GM21423 (cell line): ENCODE measurements at regions not wholly inside any gene's neighbourhood (a gene's known extent, or its start where the extent isn't known, plus 50 kb on each side); places are given as distances from the start of the nearest gene placed in this dataset.

ENCODE experiments used
- ATAC-seq: cut with Tn5 transposase; IDR thresholded peaks from one replicate; pipeline ENCODE4 v1.9.1; 2021; ENCODE audit warnings: mild to moderate bottlenecking, moderate library complexity; ENCODE audit not compliant: unreplicated experiment

DNA sequence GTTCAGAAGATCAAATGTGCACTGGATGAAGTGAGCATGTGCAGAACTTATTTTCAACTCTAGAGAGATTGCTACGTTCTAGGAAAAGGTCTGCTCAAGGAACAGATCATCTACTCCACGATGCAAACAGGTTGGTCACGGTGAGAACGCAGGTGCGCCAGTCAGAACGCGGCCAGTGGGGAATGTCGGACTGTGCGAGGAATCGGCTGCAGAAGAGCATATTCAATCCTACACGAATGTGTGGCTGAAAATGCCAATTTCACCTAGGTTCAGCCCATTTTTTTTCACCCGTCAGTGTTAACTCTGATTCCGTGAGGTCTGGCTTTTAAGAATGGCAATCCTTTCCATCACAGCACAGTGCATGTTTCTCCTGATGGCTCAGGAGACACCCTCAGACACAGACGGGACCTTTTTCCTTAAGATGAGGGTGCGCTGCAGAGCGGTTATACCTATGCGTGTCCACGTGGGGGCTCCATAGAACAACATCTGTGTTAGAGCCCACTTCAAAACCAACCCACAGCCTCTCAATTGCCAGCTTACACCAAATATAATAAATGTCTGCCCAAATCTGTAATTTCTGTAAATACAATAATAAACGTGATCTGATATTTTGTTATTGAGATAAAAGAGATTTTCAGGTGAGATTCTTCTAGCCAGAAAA is 250.4 kb downstream of the FOXA2 start:
- ATAC-seq, result no peak

DNA sequence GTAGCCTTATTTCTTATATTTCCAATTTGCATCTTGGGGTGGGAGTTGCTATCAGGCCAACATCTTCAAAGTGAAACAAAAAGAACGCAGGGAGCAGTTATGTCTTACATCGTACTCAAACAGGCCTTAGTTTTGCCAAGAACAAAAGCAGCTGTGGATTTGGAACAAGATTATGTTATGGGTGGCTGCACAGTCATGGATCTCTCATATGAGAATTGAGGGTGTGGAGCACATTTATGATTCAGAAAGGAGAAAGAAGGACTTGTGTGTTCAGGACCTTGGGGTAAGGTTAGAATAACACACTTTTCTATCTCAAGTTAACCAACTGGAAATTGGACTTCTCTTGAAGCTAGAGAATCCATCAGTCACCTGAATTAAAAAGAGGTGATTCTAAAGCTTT is 259.9 kb downstream of the FOXA2 start:
- no peak for ATAC-seq

DNA sequence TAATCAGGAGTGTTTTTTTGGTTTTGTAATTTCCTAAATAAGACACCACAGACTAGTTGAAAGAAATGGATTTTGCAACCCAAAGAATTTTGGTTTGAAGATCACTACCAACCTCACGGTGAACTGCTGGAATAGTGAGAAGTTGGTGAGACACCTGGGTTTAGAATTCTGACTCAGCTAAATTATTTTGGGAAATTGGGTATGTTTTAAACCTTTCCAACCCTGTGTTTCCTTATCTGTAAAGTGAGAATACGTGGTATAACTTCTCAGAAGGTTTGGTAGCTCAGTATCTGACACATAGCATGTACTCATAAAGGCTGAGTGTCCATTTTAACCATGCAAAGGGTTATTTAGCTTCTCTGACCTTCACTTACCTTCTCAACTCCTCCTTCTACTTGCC is 261.9 kb downstream of the FOXA2 start:
- no peak for ATAC-seq

DNA sequence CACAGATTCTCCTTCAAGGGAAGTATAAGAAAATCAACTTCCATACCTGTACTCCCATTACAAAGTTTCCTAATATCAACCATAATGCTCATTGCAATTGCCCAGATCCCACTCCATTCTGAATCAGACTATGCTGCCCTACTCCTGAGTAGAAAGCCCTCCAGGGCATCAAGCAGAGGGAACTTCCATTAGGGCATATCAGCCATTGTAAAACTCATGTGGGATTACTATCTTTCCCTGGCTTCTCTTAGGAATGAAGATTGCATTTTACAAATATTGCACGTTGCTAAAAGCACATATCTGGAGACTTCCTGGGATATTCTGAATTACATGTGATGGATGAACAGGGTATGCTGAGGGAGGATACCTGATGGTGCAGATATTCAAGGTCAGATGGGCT is 263.2 kb downstream of the FOXA2 start:
- ATAC-seq, result no peak

DNA sequence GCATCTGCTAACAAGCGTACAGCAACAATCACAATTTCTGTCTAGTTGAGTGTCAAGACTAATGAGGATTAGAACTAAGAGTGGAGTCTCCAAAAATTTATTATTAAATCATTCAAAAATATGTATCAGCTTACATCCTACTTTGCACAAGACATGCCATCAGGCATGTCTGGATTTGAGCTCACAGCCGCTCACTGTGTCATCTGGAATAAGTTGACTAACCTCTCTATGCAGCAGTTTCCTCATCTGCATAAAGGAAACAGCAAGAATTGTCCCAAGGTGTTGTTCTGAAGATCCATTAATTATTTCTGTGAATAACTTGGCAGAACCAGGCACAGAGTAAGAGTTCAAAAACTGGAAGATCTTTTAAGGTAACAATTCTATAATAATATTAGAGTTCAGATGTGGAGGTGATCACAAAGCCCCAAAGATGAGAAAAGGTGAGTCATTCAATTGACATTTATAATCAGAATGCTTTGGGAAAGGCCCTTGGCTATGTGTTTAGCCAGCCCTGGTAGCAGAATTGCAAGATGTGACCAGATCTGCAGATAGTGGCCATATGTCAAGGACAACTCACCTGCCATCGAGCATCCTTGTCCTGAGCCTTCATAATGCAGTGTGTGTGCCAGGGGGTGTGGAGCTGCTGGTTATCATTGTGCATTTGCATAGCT is 264.0 kb downstream of the FOXA2 start:
- ATAC-seq, result no peak

DNA sequence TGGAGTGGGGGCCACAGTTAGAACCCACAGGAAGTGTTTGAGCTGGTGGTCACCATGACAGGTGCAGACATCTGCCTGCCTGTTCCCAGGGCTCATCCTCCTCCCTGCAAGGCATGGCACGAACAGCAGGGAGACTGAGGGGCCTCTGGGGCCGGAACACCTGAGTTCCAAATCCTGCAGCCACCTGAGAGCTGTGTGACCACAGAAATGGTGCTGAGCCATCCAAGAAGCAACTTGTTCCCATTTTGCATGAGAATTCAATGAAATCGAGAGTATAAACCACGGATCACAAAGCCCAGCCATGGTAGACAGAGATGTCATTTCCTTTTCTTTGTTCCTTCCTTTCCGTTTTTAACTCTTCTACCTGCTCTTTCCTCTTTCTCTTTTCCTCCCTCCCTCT is 268.6 kb downstream of the FOXA2 start:
- ATAC-seq, result no peak

DNA sequence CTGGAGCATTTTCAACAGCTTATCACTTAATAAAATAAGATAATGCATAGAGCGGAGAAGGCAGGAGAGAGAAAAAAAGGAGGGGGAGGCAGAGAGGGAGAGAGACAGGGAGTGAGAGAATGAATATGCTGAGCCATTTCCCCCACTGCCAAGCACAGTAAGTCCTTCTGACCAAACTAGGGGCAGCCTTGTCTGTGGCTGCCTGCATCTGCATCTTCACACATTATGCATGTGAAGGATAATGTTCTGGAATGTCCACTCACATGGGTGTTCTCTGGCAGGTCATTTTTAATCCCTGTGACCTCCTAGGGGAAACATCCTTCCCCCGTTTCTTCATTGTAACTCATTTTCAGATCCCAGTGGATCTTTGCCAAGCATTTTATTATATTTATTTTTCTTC is 269.3 kb downstream of the FOXA2 start:
- ATAC-seq, result no peak

DNA sequence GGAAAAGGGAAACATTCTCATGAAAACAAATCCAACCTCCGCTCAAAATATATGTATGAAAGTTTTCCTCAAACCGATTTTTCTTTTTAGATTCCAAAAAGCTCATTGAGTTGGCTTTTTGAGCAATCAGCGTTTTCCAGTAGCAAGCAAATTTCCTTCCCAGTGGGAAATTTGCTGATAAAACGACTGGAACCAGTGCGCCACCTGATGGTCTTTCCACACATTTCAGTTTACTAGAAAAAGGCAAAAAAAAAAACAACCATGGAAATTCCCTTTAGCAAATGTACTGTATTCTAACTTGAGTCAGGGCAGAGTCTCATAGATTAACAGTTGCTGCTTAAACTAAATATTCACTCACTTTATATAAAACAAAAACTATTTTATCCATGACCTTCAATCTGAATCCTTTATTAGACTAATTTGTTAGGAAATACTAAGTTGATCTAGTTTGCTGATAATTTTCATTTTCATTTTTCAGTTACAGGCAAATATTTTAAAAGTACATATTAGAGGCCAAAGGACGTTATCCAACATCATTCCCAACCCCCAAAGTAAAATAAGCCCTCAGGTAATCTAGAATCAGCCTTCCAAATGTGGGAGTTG is 271.5 kb downstream of the FOXA2 start:
- no peak for ATAC-seq

DNA sequence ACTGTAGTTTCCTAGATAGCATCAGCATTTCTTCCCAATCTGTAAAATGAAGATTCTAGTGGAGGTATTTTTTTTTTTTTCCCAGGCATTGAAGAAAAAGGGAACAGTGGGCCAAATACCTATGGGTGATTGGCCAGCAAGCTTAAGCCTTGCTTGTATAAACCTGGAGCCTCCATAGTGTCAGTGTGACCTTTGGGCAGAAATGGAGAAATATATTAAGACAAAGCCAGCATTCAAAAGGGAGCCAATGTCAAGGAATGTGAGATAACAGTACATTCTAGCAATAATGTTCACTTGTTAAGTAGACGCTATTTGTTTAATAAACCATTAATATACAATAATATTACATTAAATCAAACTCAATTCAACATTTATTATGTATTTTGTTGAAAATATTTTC is 275.4 kb downstream of the FOXA2 start:
- ATAC-seq, result no peak

DNA sequence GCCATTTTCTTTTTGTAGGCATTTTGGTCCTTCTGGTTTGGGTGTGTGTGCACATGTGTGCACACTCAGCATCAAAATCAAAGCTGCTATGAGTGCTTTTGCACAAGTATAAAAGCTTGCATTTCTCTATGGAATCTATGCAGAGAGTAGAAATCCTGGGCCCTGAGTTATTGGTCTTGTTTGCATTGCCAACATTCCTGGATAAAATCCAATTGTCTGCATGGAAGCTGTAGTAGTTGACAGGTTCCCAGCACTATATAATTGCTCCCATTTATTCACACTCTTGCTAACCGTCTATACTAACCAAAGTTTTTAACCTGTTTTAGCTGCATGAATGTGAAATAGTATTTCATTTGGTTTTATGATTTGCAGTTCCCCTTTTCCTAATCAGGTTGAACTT is 277.0 kb downstream of the FOXA2 start:
- no peak for ATAC-seq

DNA sequence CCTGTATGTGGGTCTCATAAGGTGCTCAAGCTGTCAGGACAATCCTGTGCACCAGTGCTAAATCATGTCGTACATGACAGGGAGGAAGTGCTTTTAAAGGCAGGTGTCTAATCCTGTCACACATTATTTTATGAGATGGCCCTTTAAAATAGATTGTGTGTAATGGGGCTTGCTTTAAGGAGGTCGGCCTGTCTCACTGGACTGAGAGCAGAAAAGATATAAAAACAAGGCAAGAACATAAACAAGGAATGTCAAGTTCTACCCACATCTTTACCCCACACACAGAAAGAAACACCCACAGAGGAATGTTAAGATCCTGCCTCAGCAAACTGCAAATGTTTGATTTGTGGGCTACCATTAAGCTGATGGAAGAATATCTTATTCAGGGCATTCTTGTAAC is 279.0 kb downstream of the FOXA2 start:
- no peak for ATAC-seq

DNA sequence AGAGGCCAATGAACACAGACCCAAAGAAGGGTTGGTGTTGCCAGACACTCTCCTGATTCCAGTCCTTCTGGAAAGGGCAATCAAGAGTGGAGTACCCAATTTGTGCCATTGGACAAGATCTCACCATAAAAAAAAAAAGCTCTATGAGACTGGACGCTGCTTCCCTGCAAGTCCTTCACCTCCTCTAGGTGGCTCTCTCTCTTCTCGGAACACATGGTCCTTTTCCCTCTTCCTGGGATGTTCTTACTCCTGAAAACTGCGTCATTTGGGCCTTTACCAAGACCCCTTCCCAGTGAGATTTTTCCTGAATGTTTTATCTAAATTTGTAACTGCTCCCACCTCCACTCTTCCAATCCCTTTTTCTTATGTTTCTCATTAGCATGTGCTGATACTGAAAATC is 280.8 kb downstream of the FOXA2 start:
- ATAC-seq, result no peak

DNA sequence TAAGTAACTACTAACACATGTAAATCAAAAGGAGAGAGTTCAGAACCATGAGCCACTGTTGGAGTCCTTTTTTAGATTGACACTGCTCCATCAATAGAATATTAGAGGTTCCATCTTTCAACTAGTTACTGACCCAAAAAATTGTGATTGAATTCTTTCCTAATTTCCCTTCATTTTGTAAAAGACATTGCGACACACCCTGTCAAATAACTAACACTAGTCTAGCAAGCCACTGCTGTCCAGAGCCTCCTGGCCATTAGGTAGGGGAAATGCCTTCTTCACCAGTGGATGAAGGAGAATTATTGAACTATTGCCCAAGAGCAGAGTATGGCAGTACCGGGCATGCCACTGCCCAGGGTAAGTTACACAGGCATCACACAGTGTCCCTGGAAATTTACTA is 282.3 kb downstream of the FOXA2 start:
- ATAC-seq, result no peak

DNA sequence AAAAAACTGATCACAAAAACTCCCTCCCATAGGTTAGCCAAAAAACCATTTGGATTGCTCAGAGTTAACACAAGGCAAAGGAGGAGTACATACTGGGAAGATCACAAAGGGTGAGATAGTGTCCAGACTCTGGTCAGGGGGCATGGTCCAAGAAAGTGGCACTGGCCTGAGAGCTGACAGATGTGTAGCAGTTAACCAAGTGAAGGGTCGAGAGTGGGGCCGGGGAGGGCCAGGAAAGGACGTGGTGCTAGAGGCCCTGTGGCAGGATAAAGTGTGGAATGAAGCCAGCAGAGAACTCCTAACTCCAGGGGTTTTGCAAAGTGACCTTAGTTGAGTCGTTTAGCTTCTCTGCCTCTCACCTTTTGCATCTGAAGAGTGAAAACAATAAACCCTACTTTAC is 290.5 kb downstream of the FOXA2 start:
- ATAC-seq, result no peak

DNA sequence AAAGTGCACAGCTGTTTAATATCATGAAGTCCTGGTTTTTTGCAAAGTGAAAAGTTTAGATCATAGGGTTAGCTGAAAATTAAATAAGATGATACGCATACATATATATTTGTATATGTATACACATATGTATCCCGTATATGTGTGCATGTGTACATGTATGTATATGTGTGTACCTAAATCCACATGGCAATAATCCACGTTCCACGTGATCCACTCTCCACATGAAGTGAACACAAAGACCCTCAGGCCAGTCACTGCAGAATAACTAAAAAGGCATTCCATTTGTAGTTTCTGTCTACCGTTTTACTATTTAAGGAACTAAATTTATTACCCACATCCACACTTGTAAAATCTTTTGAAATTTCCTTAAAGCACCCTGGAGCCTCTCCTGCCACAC is 294.9 kb downstream of the FOXA2 start:
- ATAC-seq, result no peak

DNA sequence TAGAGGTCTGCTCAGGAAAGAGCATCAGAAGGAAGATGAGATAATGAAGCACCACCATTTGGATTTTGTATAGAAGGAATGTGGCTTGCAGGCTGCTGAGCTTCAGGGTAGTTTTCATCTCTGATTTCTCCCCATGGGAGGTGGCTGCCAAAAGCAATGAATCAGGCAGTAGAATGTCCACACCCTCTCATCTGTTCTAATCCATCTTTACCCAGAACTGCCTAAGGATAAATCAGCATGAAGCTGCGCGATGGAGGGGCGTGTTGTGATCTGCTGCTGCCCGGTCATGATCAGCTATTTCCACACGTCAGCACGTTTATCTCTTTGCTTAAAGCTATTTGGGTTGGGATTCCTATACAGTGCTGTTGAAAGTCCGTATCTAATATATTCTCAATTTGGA is 295.4 kb downstream of the FOXA2 start:
- no peak for ATAC-seq

DNA sequence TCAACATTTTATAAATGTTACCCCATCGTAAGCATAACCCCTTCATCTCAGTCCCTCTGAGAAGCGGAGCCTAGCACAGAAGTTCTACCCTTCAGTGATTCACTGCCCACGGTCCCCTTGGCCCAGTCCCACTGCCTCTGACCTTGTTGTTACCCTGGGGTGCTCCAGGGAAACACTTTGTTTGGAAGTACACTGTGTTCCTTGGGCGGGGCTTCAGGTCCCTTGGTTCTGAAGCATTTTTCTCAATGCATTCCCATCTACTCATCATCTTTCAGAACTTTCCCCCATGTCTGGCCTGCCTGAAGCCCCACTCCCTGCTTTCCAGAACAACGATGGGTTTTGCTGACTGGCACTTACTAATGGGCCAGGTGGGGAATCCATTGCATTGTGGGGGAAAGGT is 296.2 kb downstream of the FOXA2 start:
- no peak for ATAC-seq

DNA sequence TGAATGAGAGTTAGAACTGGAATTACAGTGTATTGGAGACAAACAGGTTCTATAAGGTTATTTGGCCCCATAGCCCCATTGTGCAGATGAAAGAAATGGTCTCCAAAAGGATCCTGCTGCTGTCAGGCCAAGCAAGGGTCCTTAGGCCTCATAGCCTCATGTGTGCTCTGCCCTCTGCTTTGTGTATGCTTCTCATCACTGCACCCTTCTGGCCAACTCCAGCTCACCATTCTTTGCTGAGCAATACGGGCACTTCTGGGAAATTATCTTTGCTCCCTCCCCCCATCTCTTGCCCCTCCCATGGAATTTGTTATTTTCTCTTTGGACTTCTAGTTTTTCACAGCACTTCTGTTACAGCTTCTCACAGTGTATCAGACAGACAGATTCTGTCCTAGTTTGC is 298.8 kb downstream of the FOXA2 start:
- no peak for ATAC-seq

DNA sequence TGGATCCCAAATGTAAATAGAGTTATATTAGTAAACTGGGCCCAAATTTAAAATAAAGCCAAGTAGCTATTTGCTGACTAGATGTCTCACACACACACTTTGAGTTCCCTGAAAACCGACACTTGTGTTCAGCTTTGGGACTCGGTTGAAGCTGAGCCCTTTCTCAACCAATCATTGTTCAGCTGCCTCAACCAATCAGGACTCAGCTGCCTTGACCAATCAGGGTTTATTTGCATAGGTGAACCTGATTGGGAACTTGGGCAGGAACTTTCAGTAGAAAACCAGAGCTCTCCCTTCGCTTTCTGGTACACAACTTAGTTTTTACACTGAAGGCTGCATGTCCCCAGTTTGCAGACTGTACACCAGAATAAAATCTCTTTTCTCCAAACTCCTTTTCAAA is 301.7 kb downstream of the FOXA2 start:
- ATAC-seq, result no peak

DNA sequence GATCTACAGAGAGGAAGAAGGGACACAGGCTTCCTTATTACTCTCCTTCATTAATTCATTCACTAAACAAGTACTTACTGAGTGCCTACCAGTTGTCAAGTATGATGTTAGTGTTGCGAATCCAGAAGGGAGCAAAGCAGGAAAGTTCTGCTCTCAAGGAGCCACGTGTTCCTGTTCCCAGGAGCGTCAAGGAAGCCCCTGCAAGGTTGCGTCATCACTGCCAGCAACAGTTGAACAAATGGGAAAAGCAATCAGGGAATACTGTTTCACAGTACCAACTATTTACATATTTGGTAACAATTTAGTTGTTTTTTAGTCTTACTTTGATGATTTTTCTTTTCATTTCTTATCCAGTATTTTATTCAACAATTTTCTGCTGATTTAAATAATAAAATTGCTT is 310.0 kb downstream of the FOXA2 start:
- no peak for ATAC-seq

DNA sequence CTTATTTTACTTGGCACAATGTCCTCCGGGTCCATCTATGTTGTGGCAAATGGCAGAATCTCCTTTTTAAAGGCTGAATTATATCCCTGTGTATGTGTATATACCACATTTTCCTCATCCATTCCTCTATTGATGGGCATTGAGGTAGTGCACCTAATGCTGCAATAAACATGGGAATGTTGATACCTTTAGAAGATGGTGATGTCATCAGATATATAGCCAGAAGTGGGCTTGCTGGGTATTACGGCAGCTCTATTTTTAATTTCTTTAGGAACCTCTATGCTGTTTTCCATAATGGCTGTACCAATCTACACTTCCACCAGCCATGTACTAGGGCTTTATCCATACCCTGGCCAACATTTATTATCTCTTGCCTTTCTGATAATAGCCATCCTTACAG is 315.7 kb downstream of the FOXA2 start:
- ATAC-seq, result no peak

DNA sequence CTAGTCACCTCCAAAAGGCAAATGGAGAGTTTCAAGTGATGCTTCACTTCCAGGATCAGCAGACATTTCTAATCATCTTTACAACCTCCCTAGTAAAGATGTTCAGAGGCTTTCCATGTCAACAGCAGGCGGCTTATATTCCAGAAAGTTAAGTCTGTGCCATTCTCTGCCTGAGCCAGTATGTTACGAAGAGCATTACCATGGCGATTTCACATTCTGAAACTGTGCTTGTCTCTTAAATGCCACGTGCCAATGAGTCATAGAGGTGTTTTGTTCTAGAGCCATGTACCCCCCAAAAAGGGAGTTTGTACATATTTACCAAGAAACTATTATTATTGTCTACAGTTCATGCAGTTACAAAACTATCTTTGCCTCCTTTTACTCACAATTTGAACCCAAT is 319.5 kb downstream of the FOXA2 start:
- ATAC-seq, result no peak

DNA sequence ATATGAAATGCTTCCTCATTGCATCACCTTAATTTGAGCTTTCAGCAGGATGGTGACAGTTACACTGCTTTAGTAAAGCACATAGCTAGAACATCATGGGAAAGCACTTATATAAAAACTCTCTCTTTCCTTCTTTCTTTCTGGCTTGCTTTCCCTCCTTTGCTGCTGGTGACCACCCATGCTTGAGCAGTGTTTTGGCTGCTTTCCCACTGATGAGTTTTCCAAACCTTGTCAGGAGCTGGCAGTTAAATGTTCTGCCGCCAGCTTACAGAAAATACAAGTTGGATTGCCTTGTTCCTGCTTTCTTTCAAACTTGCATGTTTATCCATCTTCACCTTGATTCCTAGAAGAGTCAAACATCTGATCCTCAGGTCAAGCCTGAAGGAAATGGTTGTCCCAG is 323.9 kb downstream of the FOXA2 start:
- no peak for ATAC-seq
